A549 (cell line): ENCODE measurements at regions not wholly inside any gene's neighbourhood (a gene's known extent, or its start where the extent isn't known, plus 50 kb on each side); places are given as distances from the start of the nearest gene placed in this dataset.

Experiments
- ATAC-seq, 2 experiments: fragments of 200-7000 bp in 1 of 2; fragments of >200 bp in 1 of 2; cut with Nextera tagmentation in 1 of 2; cut with Tn5 transposase in 1 of 2; 3 replicates each; pipeline versions ENCODE4 v1.8.0 to v1.9.1; 2018 to 2020; ENCODE audit warnings: mild to moderate bottlenecking in 1 of 2, moderate library complexity in 1 of 2
- CTCF ChIA-PET: fragments of 300-600 bp; sonication (Branson Sonifier 250); formaldehyde crosslinking; extraction: SDS; loops from one replicate; lab custom pipeline; 2021; ENCODE audit warnings: antibody characterized with exemption, inconsistent platforms; lab: Yijun Ruan, JAX
- POLR2A ChIA-PET: fragments of 350-600 bp; formaldehyde crosslinking; extraction: SDS; loops from one replicate; lab custom pipeline; 2021; ENCODE audit warnings: antibody characterized with exemption, inconsistent platforms; lab: Yijun Ruan, JAX
- DNase-seq, 2 experiments: peaks; one replicate each; pipeline versions ENCODE4 v3.0.0 to v3.0.0-alpha.2; 2011 to 2016; ENCODE audit warnings: low read depth in 1 of 2, low spot score in 1 of 2
- FAIRE-seq: peaks from 2 replicates; lab custom pipeline; 2011; peaks lifted over from hg19 to GRCh38; lab: Jason Lieb, UNC
- H3K27ac ChIP-seq, 2 experiments: fragments of >200 bp; sonication (Bioruptor Twin); formaldehyde crosslinking; 3 replicates each; pipeline ENCODE4 v1.5.1; 2016 to 2017
- H3K4me1 ChIP-seq: fragments of >200 bp; sonication (Bioruptor Twin); formaldehyde crosslinking; 3 replicates; pipeline ENCODE4 v1.6.1; 2016
- H3K4me2 ChIP-seq: fragments of >200 bp; sonication (Bioruptor Twin); formaldehyde crosslinking; 3 replicates; pipeline ENCODE4 v1.6.1; 2016
- H3K4me3 ChIP-seq: fragments of >200 bp; sonication (Bioruptor Twin); formaldehyde crosslinking; 3 replicates; pipeline ENCODE4 v1.5.1; 2016
- H3K9me3 ChIP-seq: fragments of >200 bp; sonication (Bioruptor Twin); formaldehyde crosslinking; 3 replicates; pipeline ENCODE4 v1.6.1; 2016
- CBX2 ChIP-seq: fragments of 200-600 bp; sonication (generic); IDR thresholded peaks from 2 replicates; pipeline ENCODE4 v1.6.1; 2016; ENCODE audit warnings: low read depth, mild to moderate bottlenecking, borderline replicate concordance
- CHD2 ChIP-seq: fragments of 150-350 bp; IDR thresholded peaks from 2 replicates; pipeline ENCODE4 v1.6.1; 2014; ENCODE audit warnings: low read length; ENCODE audit not compliant: partially characterized antibody
- E2F6 ChIP-seq: IDR thresholded peaks from 2 replicates; pipeline ENCODE4 v1.6.1; 2012; ENCODE audit warnings: low read depth, borderline replicate concordance
- EHF ChIP-seq: fragments of 250-450 bp; sonication (Bioruptor Pico); IDR thresholded peaks from 2 replicates; pipeline ENCODE4 v1.5.0; 2020; ENCODE audit warnings: mild to moderate bottlenecking
- FOXS1 ChIP-seq: fragments of 250-450 bp; sonication (Bioruptor Pico); IDR thresholded peaks from 2 replicates; pipeline ENCODE4 v1.5.0; 2020; ENCODE audit warnings: mild to moderate bottlenecking, moderate library complexity
- HOXB13 ChIP-seq: fragments of 250-450 bp; sonication (Bioruptor Pico); IDR thresholded peaks from 2 replicates; pipeline ENCODE4 v1.5.0; 2020; ENCODE audit warnings: low read depth, mild to moderate bottlenecking, moderate library complexity
- JUNB ChIP-seq: fragments of >200 bp; sonication (Bioruptor Twin); formaldehyde crosslinking; IDR thresholded peaks from 2 replicates; pipeline ENCODE4 v1.6.1; 2016
- MAFK ChIP-seq: fragments of 450-650 bp; IDR thresholded peaks from 2 replicates; pipeline ENCODE4 v1.6.1; 2014; ENCODE audit not compliant: partially characterized antibody
- MAX ChIP-seq: IDR thresholded peaks from 2 replicates; pipeline ENCODE4 v1.6.1; 2012
- MYC ChIP-seq: IDR thresholded peaks from 2 replicates; pipeline ENCODE4 v1.6.1; 2012; ENCODE audit warnings: mild to moderate bottlenecking, inconsistent platforms, low read length, improper control_type of control experiment, borderline replicate concordance
- PHF8 ChIP-seq: fragments of 200-600 bp; sonication (generic); IDR thresholded peaks from 2 replicates; pipeline ENCODE4 v1.6.1; 2016; ENCODE audit warnings: low read depth, mild to moderate bottlenecking, antibody characterized with exemption, moderate library complexity, borderline replicate concordance
- POLR2AphosphoS2 ChIP-seq: conservative IDR thresholded peaks from 2 replicates; pipeline ENCODE4 v1.6.1; 2012; ENCODE audit warnings: low read length, improper control_type of control experiment, inconsistent platforms
- RCOR1 ChIP-seq: fragments of 150-350 bp; IDR thresholded peaks from 2 replicates; pipeline ENCODE4 v1.6.1; 2014; ENCODE audit warnings: antibody characterized with exemption, low read length, low read depth
- RFX5 ChIP-seq: fragments of 450-650 bp; IDR thresholded peaks from 2 replicates; pipeline ENCODE4 v1.7.1; 2014; ENCODE audit warnings: antibody characterized with exemption, mild to moderate bottlenecking, moderate library complexity
- RNF2 ChIP-seq: fragments of 200-600 bp; sonication (generic); IDR thresholded peaks from 2 replicates; pipeline ENCODE4 v1.6.1; 2016; ENCODE audit warnings: low read depth, mild to moderate bottlenecking, antibody characterized with exemption, moderate library complexity, borderline replicate concordance
- SMC3 ChIP-seq: fragments of >200 bp; sonication (Bioruptor Twin); formaldehyde crosslinking; IDR thresholded peaks from 3 replicates; pipeline ENCODE4 v1.6.1; 2018; ENCODE audit warnings: inconsistent platforms
- SREBF2 ChIP-seq: fragments of 450-650 bp; IDR thresholded peaks from 2 replicates; pipeline ENCODE4 v1.6.1; 2014; ENCODE audit warnings: mild to moderate bottlenecking, moderate library complexity
- TP53 ChIP-seq: fragments of 250-450 bp; sonication (Bioruptor Pico); IDR thresholded peaks from 2 replicates; pipeline ENCODE4 v1.5.0; 2021; ENCODE audit warnings: mild to moderate bottlenecking, moderate library complexity
- ZNF302 ChIP-seq: fragments of 250-450 bp; sonication (Bioruptor Pico); IDR thresholded peaks from 2 replicates; pipeline ENCODE4 v1.9.0; 2021; ENCODE audit warnings: inconsistent platforms, mild to moderate bottlenecking, moderate library complexity
- WGBS: methylation state at CpG from one replicate; pipeline ENCODE4 v1.1.6; 2017; ENCODE audit errors: missing lambda C conversion rate; 5-methylcytosine and 5-hydroxymethylcytosine counted together
- TF ChIP-seq, protein P1 (sequence below): fragments of >200 bp; sonication (Bioruptor Twin); formaldehyde crosslinking; IDR thresholded peaks from 2 replicates; pipeline ENCODE4 v1.6.1; 2016
- TF ChIP-seq, protein P2 (sequence below): fragments of 150-350 bp; IDR thresholded peaks from 2 replicates; pipeline ENCODE4 v1.6.1; 2014; ENCODE audit warnings: low read depth, mild to moderate bottlenecking, low read length
- TF ChIP-seq, protein P3 (sequence below): fragments of >200 bp; sonication (Bioruptor Twin); formaldehyde crosslinking; IDR thresholded peaks from 3 replicates; pipeline ENCODE4 v1.6.1; 2016
- TF ChIP-seq, protein P4 (sequence below): fragments of >200 bp; sonication (Bioruptor Twin); formaldehyde crosslinking; IDR thresholded peaks from 3 replicates; pipeline ENCODE4 v1.5.1; 2016

DNA sequence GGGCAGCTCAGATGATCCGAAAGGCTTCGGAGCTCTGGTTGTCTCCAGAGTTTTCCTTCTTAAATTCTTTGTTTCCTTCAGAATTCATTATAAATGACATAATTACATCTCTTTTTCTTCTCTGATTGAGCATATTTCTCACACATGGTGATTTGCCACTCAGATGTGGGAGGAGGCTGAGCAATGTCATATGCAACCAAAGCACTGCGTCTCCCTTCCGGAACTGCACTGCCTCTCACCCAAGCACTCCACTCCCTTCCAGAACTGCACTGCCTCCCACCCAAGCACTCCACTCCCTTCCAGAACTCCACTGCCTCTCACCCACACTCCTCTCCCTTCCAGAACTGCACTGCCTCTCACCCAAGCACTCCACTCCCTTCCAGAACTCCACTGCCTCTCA, 131.5 kb downstream of the SALL1 start:
- ChIA-PET POLR2A (no interaction called here), CTCF (no interaction called here)
- ATAC-seq (no peak), FAIRE-seq (no peak), DNase-seq (no peak)
- no peak overlapping the region for H3K4me2 ChIP-seq
- no peaks in the 10 kb centered on the region for H3K9me3 ChIP-seq
- WGBS: 86% methylated on average over 4 of the region's 4 CpGs
- no peak for TF ChIP-seq SMC3
- no peak for TF ChIP-seq MAFK
- H3K4me3 ChIP-seq: no peak overlapping the region
- no peaks in the 10 kb centered on the region for H3K4me1 ChIP-seq
- H3K27ac ChIP-seq: no peak overlapping the region

DNA sequence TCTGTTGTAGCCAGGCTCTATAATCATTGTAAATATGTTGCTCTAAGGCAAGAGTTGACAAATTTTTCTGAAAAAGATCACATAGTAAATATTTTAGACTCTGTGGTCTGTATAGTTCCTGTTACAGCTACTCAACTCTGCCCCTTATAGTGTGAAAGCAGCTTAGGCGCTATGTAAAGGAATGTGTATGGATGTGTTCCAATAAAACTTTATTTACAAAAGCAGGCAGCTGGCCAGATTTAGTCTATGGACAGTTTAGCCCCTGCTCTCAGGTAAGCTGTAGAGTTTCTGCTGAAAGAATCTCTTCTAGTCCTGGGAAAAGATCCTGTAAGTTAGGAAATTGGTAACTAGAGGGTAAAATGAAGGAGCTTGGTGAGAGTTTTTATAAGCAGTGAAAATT, 133.1 kb downstream of the SALL1 start:
- WGBS: 0% methylated on average over 1 of the region's 1 CpG
- CTCF ChIA-PET: no interaction called here

GRCh38 chr16:51012396-51012795, 138.7 kb downstream of the SALL1 start:
- TF ChIP-seq MAFK (no peak), RFX5 (no peak), TP53 (no peak), RNF2 (no peak), CHD2 (no peak), FOXS1 (CRISPR knock-in tag) (no peak), MYC (no peak), SREBF2 (no peak), EHF (CRISPR knock-in tag) (no peak), PHF8 (no peak)
- TF ChIP-seq, protein P1, sequence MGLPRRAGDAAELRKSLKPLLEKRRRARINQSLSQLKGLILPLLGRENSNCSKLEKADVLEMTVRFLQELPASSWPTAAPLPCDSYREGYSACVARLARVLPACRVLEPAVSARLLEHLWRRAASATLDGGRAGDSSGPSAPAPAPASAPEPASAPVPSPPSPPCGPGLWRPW: no peak
- TF ChIP-seq, protein P2, sequence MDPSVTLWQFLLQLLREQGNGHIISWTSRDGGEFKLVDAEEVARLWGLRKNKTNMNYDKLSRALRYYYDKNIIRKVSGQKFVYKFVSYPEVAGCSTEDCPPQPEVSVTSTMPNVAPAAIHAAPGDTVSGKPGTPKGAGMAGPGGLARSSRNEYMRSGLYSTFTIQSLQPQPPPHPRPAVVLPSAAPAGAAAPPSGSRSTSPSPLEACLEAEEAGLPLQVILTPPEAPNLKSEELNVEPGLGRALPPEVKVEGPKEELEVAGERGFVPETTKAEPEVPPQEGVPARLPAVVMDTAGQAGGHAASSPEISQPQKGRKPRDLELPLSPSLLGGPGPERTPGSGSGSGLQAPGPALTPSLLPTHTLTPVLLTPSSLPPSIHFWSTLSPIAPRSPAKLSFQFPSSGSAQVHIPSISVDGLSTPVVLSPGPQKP: no peak
- TF ChIP-seq, protein P3, sequence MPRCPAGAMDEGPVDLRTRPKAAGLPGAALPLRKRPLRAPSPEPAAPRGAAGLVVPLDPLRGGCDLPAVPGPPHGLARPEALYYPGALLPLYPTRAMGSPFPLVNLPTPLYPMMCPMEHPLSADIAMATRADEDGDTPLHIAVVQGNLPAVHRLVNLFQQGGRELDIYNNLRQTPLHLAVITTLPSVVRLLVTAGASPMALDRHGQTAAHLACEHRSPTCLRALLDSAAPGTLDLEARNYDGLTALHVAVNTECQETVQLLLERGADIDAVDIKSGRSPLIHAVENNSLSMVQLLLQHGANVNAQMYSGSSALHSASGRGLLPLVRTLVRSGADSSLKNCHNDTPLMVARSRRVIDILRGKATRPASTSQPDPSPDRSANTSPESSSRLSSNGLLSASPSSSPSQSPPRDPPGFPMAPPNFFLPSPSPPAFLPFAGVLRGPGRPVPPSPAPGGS: no peak
- TF ChIP-seq, protein P4, sequence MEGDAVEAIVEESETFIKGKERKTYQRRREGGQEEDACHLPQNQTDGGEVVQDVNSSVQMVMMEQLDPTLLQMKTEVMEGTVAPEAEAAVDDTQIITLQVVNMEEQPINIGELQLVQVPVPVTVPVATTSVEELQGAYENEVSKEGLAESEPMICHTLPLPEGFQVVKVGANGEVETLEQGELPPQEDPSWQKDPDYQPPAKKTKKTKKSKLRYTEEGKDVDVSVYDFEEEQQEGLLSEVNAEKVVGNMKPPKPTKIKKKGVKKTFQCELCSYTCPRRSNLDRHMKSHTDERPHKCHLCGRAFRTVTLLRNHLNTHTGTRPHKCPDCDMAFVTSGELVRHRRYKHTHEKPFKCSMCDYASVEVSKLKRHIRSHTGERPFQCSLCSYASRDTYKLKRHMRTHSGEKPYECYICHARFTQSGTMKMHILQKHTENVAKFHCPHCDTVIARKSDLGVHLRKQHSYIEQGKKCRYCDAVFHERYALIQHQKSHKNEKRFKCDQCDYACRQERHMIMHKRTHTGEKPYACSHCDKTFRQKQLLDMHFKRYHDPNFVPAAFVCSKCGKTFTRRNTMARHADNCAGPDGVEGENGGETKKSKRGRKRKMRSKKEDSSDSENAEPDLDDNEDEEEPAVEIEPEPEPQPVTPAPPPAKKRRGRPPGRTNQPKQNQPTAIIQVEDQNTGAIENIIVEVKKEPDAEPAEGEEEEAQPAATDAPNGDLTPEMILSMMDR: no peak
- FAIRE-seq: no peak
- H3K4me2 ChIP-seq: no peak overlapping the region
- CTCF ChIA-PET: interaction anchor here (0.7 to 1.0 kb wide), 2 partner anchors 20 to 749 kb away, joined by 3 read pairs; no protein-coding TSS in a partner anchor
- 0% methylated on average over 4 of the region's 4 CpGs for WGBS
- H3K9me3 ChIP-seq: no peaks in the 10 kb centered on the region; the same call in 2 of the 3 replicates
- POLR2A ChIA-PET: no interaction called here
- no peak overlapping the region for H3K27ac ChIP-seq
- H3K4me1 ChIP-seq: no peaks in the 10 kb centered on the region
- no peak for DNase-seq
- no peak for ATAC-seq
- no peak overlapping the region for H3K4me3 ChIP-seq

More for the DNA sequence above, 133.1 kb downstream of the SALL1 start:
- Histone ChIP-seq H3K27ac (no peak overlapping the region), H3K4me3 (no peak overlapping the region), H3K4me1 (no peaks in the 10 kb centered on the region), H3K4me2 (no peak overlapping the region), H3K9me3 (no peaks in the 10 kb centered on the region)
- FAIRE-seq: no peak
- POLR2A ChIA-PET: no interaction called here
- TF ChIP-seq E2F6 (no peak), ZNF302 (CRISPR knock-in tag) (no peak), MAX (no peak), CBX2 (no peak), MAFK (no peak), RCOR1 (no peak), HOXB13 (no peak), POLR2AphosphoS2 (no peak), JUNB (no peak)
- ATAC-seq: no peak
- no peak for DNase-seq
